H9 (cell line): ENCODE measurements at regions not wholly inside any gene's neighbourhood (a gene's known extent, or its start where the extent isn't known, plus 50 kb on each side); places are given as distances from the start of the nearest gene placed in this dataset.

Source experiments
- DNase-seq: peaks from one replicate; pipeline ENCODE4 v3.0.0-alpha.2; 2017
- H2AFZ ChIP-seq: one replicate; pipeline ENCODE4 v1.6.1; 2013; ENCODE audit warnings: mild to moderate bottlenecking, low read length, control low read depth, moderate library complexity
- H2AK5ac ChIP-seq: 2 replicates; pipeline ENCODE4 v1.6.1; 2013; ENCODE audit warnings: low read length, control low read depth, mixed read lengths; ENCODE audit not compliant: insufficient read length
- H2BK120ac ChIP-seq: one replicate; pipeline ENCODE4 v1.6.1; 2013; ENCODE audit warnings: low read depth, mild to moderate bottlenecking, low read length, control low read depth, inconsistent platforms; ENCODE audit not compliant: poor library complexity, severe bottlenecking
- H2BK12ac ChIP-seq: 2 replicates; pipeline ENCODE4 v1.6.1; 2013; ENCODE audit warnings: low read length, control low read depth, mixed read lengths, low read depth; ENCODE audit not compliant: insufficient read length
- H2BK15ac ChIP-seq: 2 replicates; pipeline ENCODE4 v1.6.1; 2013; ENCODE audit warnings: low read depth, low read length, control low read depth
- H2BK20ac ChIP-seq: one replicate; pipeline ENCODE4 v1.6.1; 2013; ENCODE audit warnings: low read depth, mild to moderate bottlenecking, low read length, control low read depth, inconsistent platforms; ENCODE audit not compliant: poor library complexity, severe bottlenecking
- H2BK5ac ChIP-seq: 2 replicates; pipeline ENCODE4 v1.6.1; 2013; ENCODE audit warnings: low read length, control low read depth, mixed read lengths; ENCODE audit not compliant: insufficient read length
- H3K14ac ChIP-seq: 2 replicates; pipeline ENCODE4 v1.6.1; 2013; ENCODE audit warnings: low read length, control low read depth; ENCODE audit not compliant: insufficient read depth
- H3K18ac ChIP-seq: 2 replicates; pipeline ENCODE4 v1.6.1; 2013; ENCODE audit warnings: low read depth, mild to moderate bottlenecking, mixed read lengths, low read length, control low read depth; ENCODE audit not compliant: insufficient read length
- H3K23ac ChIP-seq: 2 replicates; pipeline ENCODE4 v1.6.1; 2013; ENCODE audit warnings: low read length, control low read depth, mixed read lengths, low read depth; ENCODE audit not compliant: insufficient read length
- H3K23me2 ChIP-seq: 2 replicates; pipeline ENCODE4 v1.6.1; 2013; ENCODE audit warnings: low read depth, mild to moderate bottlenecking, mixed read lengths, low read length, control low read depth; ENCODE audit not compliant: insufficient read length, poor library complexity, severe bottlenecking
- H3K27ac ChIP-seq: 2 replicates; pipeline ENCODE4 v1.5.1; 2013; ENCODE audit warnings: low read length, control low read depth, mixed read lengths, low read depth; ENCODE audit not compliant: insufficient read length
- H3K27me3 ChIP-seq: 2 replicates; pipeline ENCODE4 v1.6.1; 2013; ENCODE audit warnings: low read length, control low read depth, inconsistent platforms; ENCODE audit not compliant: insufficient read depth
- H3K4ac ChIP-seq: 2 replicates; pipeline ENCODE4 v1.6.1; 2013; ENCODE audit warnings: low read depth, mild to moderate bottlenecking, control low read depth, inconsistent platforms, low read length, moderate library complexity
- H3K4me1 ChIP-seq: 2 replicates; pipeline ENCODE4 v1.6.1; 2013; ENCODE audit warnings: low read length, control low read depth, inconsistent platforms; ENCODE audit not compliant: insufficient read depth
- H3K4me2 ChIP-seq: 2 replicates; pipeline ENCODE4 v1.6.1; 2013; ENCODE audit warnings: low read length, control low read depth, mixed read lengths; ENCODE audit not compliant: insufficient read length, insufficient read depth
- H3K56ac ChIP-seq: 2 replicates; pipeline ENCODE4 v1.6.1; 2013; ENCODE audit warnings: low read depth, mild to moderate bottlenecking, mixed read lengths, low read length, control low read depth; ENCODE audit not compliant: insufficient read length
- H3K79me1 ChIP-seq: 2 replicates; pipeline ENCODE4 v1.6.1; 2013; ENCODE audit warnings: low read depth, mild to moderate bottlenecking, moderate library complexity, low read length, control low read depth, inconsistent platforms; ENCODE audit not compliant: insufficient read depth, poor library complexity, severe bottlenecking
- H3K79me2 ChIP-seq: 2 replicates; pipeline ENCODE4 v1.6.1; 2013; ENCODE audit warnings: low read length, control low read depth, inconsistent platforms; ENCODE audit not compliant: insufficient read depth
- H3K9ac ChIP-seq: 2 replicates; pipeline ENCODE4 v1.6.1; 2013; ENCODE audit warnings: low read length, control low read depth, mixed read lengths; ENCODE audit not compliant: insufficient read length; ENCODE audit errors: extremely low read depth
- H3K9me3 ChIP-seq: one replicate; pipeline ENCODE4 v1.6.1; 2013; ENCODE audit warnings: low read depth, low read length, inconsistent platforms; ENCODE audit not compliant: control insufficient read depth
- H3T11ph ChIP-seq: one replicate; pipeline ENCODE4 v1.6.1; 2013; ENCODE audit warnings: mild to moderate bottlenecking, low read length, control low read depth, inconsistent platforms
- H4K20me1 ChIP-seq: one replicate; pipeline ENCODE4 v1.6.1; 2013; ENCODE audit not compliant: control insufficient read depth, insufficient read length, insufficient read depth
- H4K5ac ChIP-seq: 2 replicates; pipeline ENCODE4 v1.6.1; 2013; ENCODE audit warnings: low read depth, mild to moderate bottlenecking, mixed read lengths, low read length, control low read depth; ENCODE audit not compliant: insufficient read length
- H4K8ac ChIP-seq: replicated peaks from 2 replicates; pipeline ENCODE4 v1.6.1; 2013; ENCODE audit warnings: low read length, control low read depth, mixed read lengths, low read depth; ENCODE audit not compliant: insufficient read length
- H4K91ac ChIP-seq: 2 replicates; pipeline ENCODE4 v1.6.1; 2013; ENCODE audit warnings: low read depth, mild to moderate bottlenecking, moderate library complexity, mixed read lengths, low read length, control low read depth; ENCODE audit not compliant: insufficient read length
- H3K27ac Mint-ChIP-seq, 3 experiments: 2 replicates in 2 of 3; 3 replicates in 1 of 3; pipeline ENCODE4 v1.8.0; 2020 to 2021; ENCODE audit warnings: mixed read lengths in 3 of 3, mild to moderate bottlenecking in 1 of 3, moderate library complexity in 1 of 3
- H3K27me3 Mint-ChIP-seq: 2 replicates; pipeline ENCODE4 v1.8.0; 2021; ENCODE audit warnings: low read depth, mild to moderate bottlenecking, moderate library complexity, mixed read lengths
- H3K36me3 Mint-ChIP-seq, 3 experiments: 2 replicates in 2 of 3; 3 replicates in 1 of 3; pipeline ENCODE4 v1.8.0; 2020 to 2021; ENCODE audit warnings: low read depth in 3 of 3, mixed read lengths in 3 of 3; ENCODE audit not compliant: insufficient read depth in 1 of 3
- H3K4me1 Mint-ChIP-seq, 2 experiments: 2 replicates each; pipeline ENCODE4 v1.8.0; 2020; ENCODE audit warnings: mixed read lengths in 2 of 2
- H3K4me3 Mint-ChIP-seq, 2 experiments: 2 replicates in 1 of 2; 3 replicates in 1 of 2; pipeline ENCODE4 v1.8.0; 2020 to 2021; ENCODE audit warnings: mild to moderate bottlenecking in 2 of 2, mixed read lengths in 2 of 2, moderate library complexity in 1 of 2
- H3K9me3 Mint-ChIP-seq, 2 experiments: 2 replicates in 1 of 2; 3 replicates in 1 of 2; pipeline ENCODE4 v1.8.0; 2020; ENCODE audit warnings: mild to moderate bottlenecking in 2 of 2, mixed read lengths in 2 of 2, moderate library complexity in 1 of 2
- WGBS: extraction: QIAGEN DNeasy Blood & Tissue Kit; methylation state at CpG from one replicate; pipeline ENCODE4 v1.1.7; 2013; ENCODE audit warnings: missing lambda C conversion rate, low lambda C conversion rate, mixed read lengths; ENCODE audit not compliant: insufficient read length; ENCODE audit errors: extremely low coverage; 5-methylcytosine and 5-hydroxymethylcytosine counted together
- TF ChIP-seq, protein P1 (sequence below): fragments of 200-600 bp; sonication (generic); conservative IDR thresholded peaks from 3 replicates; pipeline ENCODE4 v1.8.0; 2021; ENCODE audit warnings: antibody characterized with exemption, mild to moderate bottlenecking

GRCh38 chr2:198775737-198776136 is 682.0 kb downstream of the SATB2 start:
- no peaks in the 10 kb centered on the region for H3K79me2 ChIP-seq
- H3K9me3 Mint-ChIP-seq = no peaks in the 10 kb centered on the region
- H3K18ac ChIP-seq = no peak overlapping the region
- no peak overlapping the region for H3K4ac ChIP-seq
- no peak overlapping the region for H4K5ac ChIP-seq
- H3K4me2 ChIP-seq = no peak overlapping the region
- no peak overlapping the region for H3K14ac ChIP-seq
- DNase-seq = no peak
- no peaks in the 10 kb centered on the region for H3K27me3 ChIP-seq
- H3K79me1 ChIP-seq = no peaks in the 10 kb centered on the region
- H2AK5ac ChIP-seq = no peak overlapping the region
- H3K9ac ChIP-seq = no peak overlapping the region
- H2BK15ac ChIP-seq = no peak overlapping the region
- H3K9me3 ChIP-seq = no peaks in the 10 kb centered on the region
- H4K8ac ChIP-seq = no peak overlapping the region
- WGBS = no CpG with 5 or more reads among the region's 5 CpGs
- H3K23ac ChIP-seq = no peak overlapping the region
- no peaks in the 10 kb centered on the region for H3K36me3 Mint-ChIP-seq
- no peak overlapping the region for H4K91ac ChIP-seq
- no peak overlapping the region for H2BK20ac ChIP-seq
- H2BK12ac ChIP-seq = no peak overlapping the region
- H3K23me2 ChIP-seq = no peaks in the 10 kb centered on the region
- H2AFZ ChIP-seq = no peak overlapping the region
- no peaks in the 10 kb centered on the region for H3K27me3 Mint-ChIP-seq
- H3T11ph ChIP-seq = no peak overlapping the region
- peaks cover 4% of the 10 kb centered on the region; the same call in 1 of the 2 replicates for H3K4me1 ChIP-seq
- no peak overlapping the region for H3K56ac ChIP-seq
- H2BK120ac ChIP-seq = no peak overlapping the region
- no peak overlapping the region for H3K27ac Mint-ChIP-seq
- TF ChIP-seq, protein P1, sequence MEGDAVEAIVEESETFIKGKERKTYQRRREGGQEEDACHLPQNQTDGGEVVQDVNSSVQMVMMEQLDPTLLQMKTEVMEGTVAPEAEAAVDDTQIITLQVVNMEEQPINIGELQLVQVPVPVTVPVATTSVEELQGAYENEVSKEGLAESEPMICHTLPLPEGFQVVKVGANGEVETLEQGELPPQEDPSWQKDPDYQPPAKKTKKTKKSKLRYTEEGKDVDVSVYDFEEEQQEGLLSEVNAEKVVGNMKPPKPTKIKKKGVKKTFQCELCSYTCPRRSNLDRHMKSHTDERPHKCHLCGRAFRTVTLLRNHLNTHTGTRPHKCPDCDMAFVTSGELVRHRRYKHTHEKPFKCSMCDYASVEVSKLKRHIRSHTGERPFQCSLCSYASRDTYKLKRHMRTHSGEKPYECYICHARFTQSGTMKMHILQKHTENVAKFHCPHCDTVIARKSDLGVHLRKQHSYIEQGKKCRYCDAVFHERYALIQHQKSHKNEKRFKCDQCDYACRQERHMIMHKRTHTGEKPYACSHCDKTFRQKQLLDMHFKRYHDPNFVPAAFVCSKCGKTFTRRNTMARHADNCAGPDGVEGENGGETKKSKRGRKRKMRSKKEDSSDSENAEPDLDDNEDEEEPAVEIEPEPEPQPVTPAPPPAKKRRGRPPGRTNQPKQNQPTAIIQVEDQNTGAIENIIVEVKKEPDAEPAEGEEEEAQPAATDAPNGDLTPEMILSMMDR = no peak
- no peak overlapping the region for H2BK5ac ChIP-seq
- no peaks in the 10 kb centered on the region for H4K20me1 ChIP-seq
- no peak overlapping the region for H3K4me3 Mint-ChIP-seq
- H3K27ac ChIP-seq = no peak overlapping the region
- peaks cover 12 to 14% of the 10 kb centered on the region in 2 experiments for H3K4me1 Mint-ChIP-seq
